ENCODE measurements at regions not wholly inside any gene's neighbourhood (a gene's known extent, or its start where the extent isn't known, plus 50 kb on each side); places are given as distances from the start of the nearest gene placed in this dataset.

DNA sequence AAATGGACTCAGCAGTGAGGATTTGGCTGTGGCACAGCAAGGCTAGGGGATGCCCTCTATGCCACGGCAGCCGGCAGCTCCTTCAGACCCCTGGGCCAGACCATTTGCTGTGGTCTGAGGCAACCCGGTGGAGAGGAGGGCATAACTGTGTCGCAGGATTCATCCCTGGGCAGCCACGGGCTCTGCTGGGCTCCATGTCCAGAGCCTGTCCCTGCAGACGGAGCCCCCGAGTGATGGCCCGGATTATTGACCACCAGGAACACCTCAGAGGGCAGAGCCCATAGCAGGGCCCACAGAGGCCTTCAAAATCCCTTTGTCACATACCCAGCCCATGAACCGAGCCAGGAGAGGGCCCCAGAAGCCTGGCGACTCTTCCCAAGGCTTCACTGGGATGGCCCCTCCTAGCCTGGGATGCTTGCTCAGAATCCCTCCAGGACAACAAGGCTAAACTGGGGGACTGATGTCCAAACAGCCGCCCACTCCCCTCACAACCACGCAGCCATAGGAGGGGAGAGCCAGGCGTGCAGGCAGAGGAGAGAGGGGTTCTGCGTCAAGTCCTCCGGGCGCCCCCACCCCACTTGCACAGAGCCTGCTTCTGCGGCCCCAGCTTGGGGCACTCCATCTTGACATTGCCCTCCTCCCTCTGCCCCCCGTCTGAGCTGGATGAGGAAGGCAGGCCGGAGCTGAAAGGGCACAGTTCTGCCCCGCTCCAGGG, 68.2 kb upstream of the AFDN start:
- in situ Hi-C loops (cut with HindIII; ENCODE audit: extremely low pct_ligation_motif_present, low pct_unique_long_range_greater_than_20kb) (no loop called here), intact Hi-C loops (cut with micrococcal nuclease; ENCODE audit: unreplicated experiment) (no loop called here)
- Histone ChIP-seq H2AFZ (ENCODE audit: low read length) (no peak overlapping the region), H3K4me1 (ENCODE audit: insufficient read depth, low read length) (peaks cover 62% of the 10 kb centered on the region), H3K27me3 (ENCODE audit: control insufficient read depth in 1 of 2, insufficient read depth in 2 of 2, low read length in 2 of 2) (no peaks in the 10 kb centered on the region), H3K36me3 (replicated peaks in 1 of 2; ENCODE audit: control insufficient read depth in 1 of 2, insufficient read depth in 2 of 2, low read length in 2 of 2) (no peaks in the 10 kb centered on the region), H3K4me3 (replicated peaks in 1 of 3; ENCODE audit: insufficient read depth in 1 of 3, low read depth in 2 of 3, low read length in 3 of 3) (no peak overlapping the region), H3K27ac (ENCODE audit: extremely low read length, insufficient read depth, low read length) (no peak overlapping the region), H3K79me2 (ENCODE audit: insufficient read depth, low read length) (no peaks in the 10 kb centered on the region), H3K4me2 (ENCODE audit: low read depth, low read length) (no peak overlapping the region), H3K9ac (ENCODE audit: insufficient read depth, low read depth, low read length) (no peak overlapping the region), H4K20me1 (ENCODE audit: insufficient read depth, low read length) (no peaks in the 10 kb centered on the region), H3K9me3 (ENCODE audit: low read length) (no peaks in the 10 kb centered on the region)
- BruUV-seq (replicated peaks) = no TSS peak
- ChIA-PET POLR2A (no interaction called here), CTCF (ENCODE audit: low intra/inter-chr PET ratio, low total read pairs) (no interaction called here)
- 96% methylated on average over 14 of the region's 20 CpGs for WGBS (ENCODE audit: low lambda C conversion rate)
- ATAC-seq (no peak), DNase-seq (ENCODE audit: low spot score) (no peak), FAIRE-seq (no peak)
- TF ChIP-seq STAG1 (CRISPR knock-in tag; IDR thresholded peaks at IDR 0.05) (0 out of 2 replicates have a peak, but pooled peaks have one; percentile 18), AHR (CRISPR knock-in tag; IDR thresholded peaks at IDR 0.05) (no peak)

DNA sequence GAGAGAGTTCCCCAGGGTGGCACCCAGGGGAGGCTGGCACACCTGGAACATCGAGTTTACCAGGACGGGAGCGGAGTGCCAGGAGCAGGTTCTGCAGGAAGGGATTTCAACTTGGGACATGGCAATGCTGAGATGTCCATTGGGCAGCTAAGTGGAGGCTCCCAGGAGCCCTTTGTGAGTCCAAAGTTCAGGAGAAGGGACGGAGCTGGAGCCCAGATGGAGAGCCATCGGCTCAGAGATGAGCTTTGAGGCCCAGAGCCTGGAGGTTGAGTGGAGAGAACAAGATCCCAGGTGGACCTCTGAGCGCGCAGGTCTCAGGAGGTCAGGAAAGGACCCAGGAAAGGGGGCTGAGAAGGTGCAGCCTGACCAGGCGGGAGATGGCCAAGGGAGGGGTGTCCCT, 67.5 kb upstream of the AFDN start:
- Histone ChIP-seq H3K4me2 (ENCODE audit: low read depth, low read length) (no peak overlapping the region), H3K9ac (ENCODE audit: insufficient read depth, low read depth, low read length) (no peak overlapping the region), H2AFZ (ENCODE audit: low read length) (no peak overlapping the region), H3K27me3 (ENCODE audit: control insufficient read depth in 1 of 2, insufficient read depth in 2 of 2, low read length in 2 of 2) (no peaks in the 10 kb centered on the region), H3K79me2 (ENCODE audit: insufficient read depth, low read length) (no peaks in the 10 kb centered on the region), H3K36me3 (replicated peaks in 1 of 2; ENCODE audit: control insufficient read depth in 1 of 2, insufficient read depth in 2 of 2, low read length in 2 of 2) (no peaks in the 10 kb centered on the region), H3K4me1 (ENCODE audit: insufficient read depth, low read length) (peaks cover 62% of the 10 kb centered on the region), H3K9me3 (ENCODE audit: low read length) (no peaks in the 10 kb centered on the region), H4K20me1 (ENCODE audit: insufficient read depth, low read length) (no peaks in the 10 kb centered on the region), H3K27ac (ENCODE audit: extremely low read length, insufficient read depth, low read length) (no peak overlapping the region), H3K4me3 (replicated peaks in 1 of 3; ENCODE audit: insufficient read depth in 1 of 3, low read depth in 2 of 3, low read length in 3 of 3) (no peak overlapping the region)
- in situ Hi-C loops (cut with HindIII; ENCODE audit: extremely low pct_ligation_motif_present, low pct_unique_long_range_greater_than_20kb) = no loop called here
- ChIA-PET CTCF (ENCODE audit: low intra/inter-chr PET ratio, low total read pairs) (no interaction called here), POLR2A (interaction anchor here (1.4 kb wide), 1 partner anchor 32 kb away, joined by 3 read pairs; no protein-coding TSS in a partner anchor)
- FAIRE-seq (no peak), ATAC-seq (no peak), DNase-seq (ENCODE audit: low spot score) (no peak)
- intact Hi-C loops (cut with micrococcal nuclease; ENCODE audit: unreplicated experiment) = no loop called here
- WGBS (ENCODE audit: low lambda C conversion rate) = 85% methylated on average over 8 of the region's 8 CpGs
- no TSS peak for BruUV-seq (replicated peaks)
- TF ChIP-seq, protein P1, sequence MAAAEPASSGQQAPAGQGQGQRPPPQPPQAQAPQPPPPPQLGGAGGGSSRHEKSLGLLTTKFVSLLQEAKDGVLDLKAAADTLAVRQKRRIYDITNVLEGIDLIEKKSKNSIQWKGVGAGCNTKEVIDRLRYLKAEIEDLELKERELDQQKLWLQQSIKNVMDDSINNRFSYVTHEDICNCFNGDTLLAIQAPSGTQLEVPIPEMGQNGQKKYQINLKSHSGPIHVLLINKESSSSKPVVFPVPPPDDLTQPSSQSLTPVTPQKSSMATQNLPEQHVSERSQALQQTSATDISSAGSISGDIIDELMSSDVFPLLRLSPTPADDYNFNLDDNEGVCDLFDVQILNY (CRISPR knock-in tag; conservative IDR thresholded peaks at IDR 0.05) = no peak
- TF ChIP-seq ZNF580 (CRISPR knock-in tag; IDR thresholded peaks at IDR 0.05; ENCODE audit: borderline replicate concordance, low read depth) (no peak), MBNL3 (CRISPR knock-in tag; conservative IDR thresholded peaks at IDR 0.05) (no peak), NCOR1 (IDR thresholded peaks at IDR 0.05; ENCODE audit: borderline replicate concordance, low read length) (no peak), LRRFIP1 (CRISPR knock-in tag; conservative IDR thresholded peaks at IDR 0.05) (no peak), HNF4A (CRISPR knock-in tag; IDR thresholded peaks at IDR 0.05) (peak; percentile 77), THRA (CRISPR knock-in tag; IDR thresholded peaks at IDR 0.05; ENCODE audit: borderline replicate concordance) (no peak)
- TF ChIP-seq, protein P2, sequence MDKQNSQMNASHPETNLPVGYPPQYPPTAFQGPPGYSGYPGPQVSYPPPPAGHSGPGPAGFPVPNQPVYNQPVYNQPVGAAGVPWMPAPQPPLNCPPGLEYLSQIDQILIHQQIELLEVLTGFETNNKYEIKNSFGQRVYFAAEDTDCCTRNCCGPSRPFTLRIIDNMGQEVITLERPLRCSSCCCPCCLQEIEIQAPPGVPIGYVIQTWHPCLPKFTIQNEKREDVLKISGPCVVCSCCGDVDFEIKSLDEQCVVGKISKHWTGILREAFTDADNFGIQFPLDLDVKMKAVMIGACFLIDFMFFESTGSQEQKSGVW (CRISPR knock-in tag; IDR thresholded peaks at IDR 0.05; ENCODE audit: borderline replicate concordance) = no peak
